GM12891 (cell line): ENCODE measurements at regions not wholly inside any gene's neighbourhood (a gene's known extent, or its start where the extent isn't known, plus 50 kb on each side); places are given as distances from the start of the nearest gene placed in this dataset.

ENCODE experiments used
- POLR2A ChIP-seq: IDR thresholded peaks from 2 replicates; pipeline ENCODE4 v1.6.1; 2011; ENCODE audit warnings: low read depth, low read length, control low read depth
- POLR2AphosphoS5 ChIP-seq: IDR thresholded peaks from 2 replicates; pipeline ENCODE4 v1.6.1; 2011; ENCODE audit warnings: low read depth, low read length, control low read depth
- SPI1 ChIP-seq: IDR thresholded peaks from 2 replicates; pipeline ENCODE4 v1.6.1; 2011; ENCODE audit warnings: low read depth, low read length, control low read depth
- TAF1 ChIP-seq: IDR thresholded peaks from 2 replicates; pipeline ENCODE4 v1.6.1; 2011; ENCODE audit warnings: low read depth, low read length, control low read depth

- TF ChIP-seq TAF1, result no peak
- TF ChIP-seq POLR2AphosphoS5, result no peak
- no peak for TF ChIP-seq POLR2A
- no peak for TF ChIP-seq SPI1
Measured at GRCh38 chr13:62320129-62321108, 904.8 kb upstream of the PCDH20 start.
